NCI-H2196 treated with DMSO at 0.1 percent for 48 hours (cell line): ENCODE measurements at regions not wholly inside any gene's neighbourhood (a gene's known extent, or its start where the extent isn't known, plus 50 kb on each side); places are given as distances from the start of the nearest gene placed in this dataset.

Source experiments
- DNase-seq: peaks from one replicate; lab custom pipeline; 2025; ENCODE audit not compliant: unreplicated experiment; lab: John Stamatoyannopoulos, UW

GRCh38 chr5:4661326-4661725 lies 478.8 kb upstream of the ADAMTS16 start:
- DNase-seq, result no peak

- no peak for DNase-seq
Observed at GRCh38 chr5:4661836-4662235, 478.3 kb upstream of the ADAMTS16 start.

- no peak for DNase-seq
Observed at GRCh38 chr5:4662756-4663155, 477.4 kb upstream of the ADAMTS16 start.

- DNase-seq, result no peak
Observed at GRCh38 chr5:4665911-4666310, 474.2 kb upstream of the ADAMTS16 start.

GRCh38 chr5:4674166-4674565 lies 466.0 kb upstream of the ADAMTS16 start:
- no peak for DNase-seq

- DNase-seq, result no peak
Observed at GRCh38 chr5:4676934-4677333, 463.2 kb upstream of the ADAMTS16 start.

- no peak for DNase-seq
Observed at GRCh38 chr5:4684946-4685345, 455.2 kb upstream of the ADAMTS16 start.

GRCh38 chr5:4698596-4698995 lies 441.5 kb upstream of the ADAMTS16 start:
- no peak for DNase-seq

GRCh38 chr5:4699592-4699991 lies 440.5 kb upstream of the ADAMTS16 start:
- no peak for DNase-seq

- no peak for DNase-seq
Observed at GRCh38 chr5:4700069-4700468, 440.1 kb upstream of the ADAMTS16 start.

- DNase-seq, result no peak
Observed at GRCh38 chr5:4700871-4701270, 439.3 kb upstream of the ADAMTS16 start.

- DNase-seq, result no peak
Observed at GRCh38 chr5:4703931-4704458, 436.1 kb upstream of the ADAMTS16 start.

- DNase-seq, result no peak
Observed at GRCh38 chr5:4704951-4705350, 435.2 kb upstream of the ADAMTS16 start.

- DNase-seq, result no peak
Observed at GRCh38 chr5:4716781-4717180, 423.3 kb upstream of the ADAMTS16 start.

- no peak for DNase-seq
Observed at GRCh38 chr5:4717446-4717845, 422.7 kb upstream of the ADAMTS16 start.

GRCh38 chr5:4720831-4721230 lies 419.3 kb upstream of the ADAMTS16 start:
- DNase-seq, result no peak

GRCh38 chr5:4722886-4723285 lies 417.2 kb upstream of the ADAMTS16 start:
- DNase-seq, result no peak

GRCh38 chr5:4725594-4725993 lies 414.5 kb upstream of the ADAMTS16 start:
- no peak for DNase-seq

GRCh38 chr5:4730279-4730678 lies 409.9 kb upstream of the ADAMTS16 start:
- DNase-seq, result no peak

- DNase-seq, result no peak
Observed at GRCh38 chr5:4734348-4734747, 405.8 kb upstream of the ADAMTS16 start.

- DNase-seq, result no peak
Observed at GRCh38 chr5:4735261-4735660, 404.9 kb upstream of the ADAMTS16 start.

- DNase-seq, result no peak
Observed at GRCh38 chr5:4737868-4738267, 402.3 kb upstream of the ADAMTS16 start.

GRCh38 chr5:4738298-4738697 lies 401.8 kb upstream of the ADAMTS16 start:
- no peak for DNase-seq

GRCh38 chr5:4740156-4740555 lies 400.0 kb upstream of the ADAMTS16 start:
- no peak for DNase-seq
